NCI-H146 (cell line): ENCODE measurements at regions not wholly inside any gene's neighbourhood (a gene's known extent, or its start where the extent isn't known, plus 50 kb on each side); places are given as distances from the start of the nearest gene placed in this dataset.
"Not testable (repeated sequence)": the region's sequence is repeated elsewhere in the genome, so short reads cannot be mapped to it uniquely, and the experiment has no call there.

Experiments used
- DNase-seq: peaks from one replicate; lab custom pipeline; 2025; lab: John Stamatoyannopoulos, UW

DNA sequence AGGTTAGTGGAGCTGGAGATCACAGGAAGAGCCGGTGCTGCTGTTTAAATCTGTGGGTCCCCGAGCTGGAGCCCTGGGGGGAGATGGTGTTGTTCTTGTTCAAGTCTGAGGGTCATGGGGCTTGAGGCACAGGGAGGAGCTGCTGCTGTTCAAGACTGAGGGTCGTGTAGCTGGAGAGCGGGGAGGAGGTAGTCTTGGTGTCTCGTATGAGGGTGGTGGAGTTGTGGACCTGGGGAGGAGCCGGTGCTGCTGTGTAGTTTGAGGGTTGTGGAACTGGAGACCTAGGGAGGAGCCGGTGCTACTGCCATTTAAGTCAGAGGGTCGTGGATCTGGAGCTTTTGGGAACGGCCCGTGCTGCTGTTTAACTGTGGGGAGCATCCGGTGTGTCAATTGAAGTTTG lies 112.2 kb upstream of the SULF2 start:
- no peak for DNase-seq

DNA sequence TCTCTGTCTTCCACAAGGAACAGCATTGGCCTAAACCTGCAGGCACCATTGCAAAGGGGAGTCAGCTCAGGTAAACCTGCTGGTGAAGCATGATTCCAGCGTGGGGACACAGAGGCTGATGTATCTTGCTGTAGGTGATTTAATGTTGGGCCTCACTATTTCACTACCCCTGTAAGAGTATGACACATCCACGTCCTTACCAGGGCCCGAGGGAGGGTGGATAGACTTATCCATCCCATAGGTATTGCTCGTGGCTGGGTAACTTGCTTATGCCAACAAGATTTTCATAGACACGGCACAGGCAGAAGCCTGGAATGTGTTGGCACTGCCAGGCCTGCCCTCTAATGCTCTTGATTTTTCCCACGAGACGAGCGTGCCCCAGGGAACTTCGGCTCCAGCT lies 107.4 kb upstream of the SULF2 start:
- not testable (repeated sequence) for DNase-seq

DNA sequence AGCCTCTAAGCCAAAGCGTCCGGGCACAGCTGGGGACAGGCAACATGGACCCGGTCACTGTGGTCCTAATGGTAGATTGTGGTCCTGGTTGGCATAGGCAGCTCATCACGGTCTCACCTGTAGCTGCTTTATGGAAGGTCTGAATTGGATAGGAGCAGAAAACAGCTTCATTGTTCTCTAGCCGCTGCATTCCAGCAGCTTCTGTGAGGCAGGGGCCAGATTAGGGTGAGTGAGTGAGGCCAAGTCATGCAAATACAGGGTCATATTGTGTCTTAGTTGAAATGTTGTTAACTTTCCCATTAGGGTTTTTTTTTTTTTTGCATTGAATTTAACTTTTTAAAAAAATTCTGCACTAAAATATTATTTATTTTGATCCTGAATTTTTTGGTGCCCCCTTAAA lies 105.4 kb upstream of the SULF2 start:
- DNase-seq: not testable (repeated sequence)

DNA sequence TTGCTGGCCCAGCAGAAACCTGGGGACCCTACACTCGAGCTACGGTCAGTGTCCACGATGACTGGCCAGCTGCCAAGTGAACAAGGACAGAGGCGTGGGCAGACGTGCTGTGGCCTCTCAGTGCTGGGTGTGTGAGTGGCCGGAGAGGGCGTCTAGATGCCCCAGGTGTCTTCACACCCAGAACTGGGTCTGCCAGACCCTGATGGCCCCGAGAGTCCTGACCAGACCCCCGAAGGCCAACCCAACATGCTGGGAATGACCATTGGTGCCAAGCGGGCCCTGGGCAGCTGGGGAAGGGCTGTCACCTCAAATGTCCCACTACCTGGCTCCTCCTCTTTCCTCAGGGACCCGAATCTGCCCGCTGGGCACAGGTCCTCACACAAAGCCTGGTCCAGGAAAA lies 104.5 kb upstream of the SULF2 start:
- DNase-seq: not testable (repeated sequence)

DNA sequence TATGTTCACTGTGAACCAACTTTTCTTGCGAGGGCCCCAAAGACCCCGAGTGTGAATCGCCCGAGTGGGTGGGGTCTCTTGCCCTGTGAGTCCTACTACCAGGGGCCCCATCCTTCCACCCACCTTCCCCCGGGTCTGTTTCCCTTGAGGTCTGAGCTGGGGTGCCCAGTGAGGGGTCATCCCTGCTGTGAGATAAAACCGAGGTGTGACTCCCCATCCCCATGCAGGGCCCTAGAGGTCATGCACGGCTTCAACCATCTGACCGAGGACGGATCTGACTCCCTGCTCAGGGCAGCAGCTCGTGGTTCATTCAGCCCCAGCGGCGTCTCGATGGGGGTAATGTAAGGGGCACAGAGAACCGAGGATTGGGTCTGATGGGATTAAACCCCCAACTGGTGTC lies 103.1 kb upstream of the SULF2 start:
- DNase-seq: no peak

DNA sequence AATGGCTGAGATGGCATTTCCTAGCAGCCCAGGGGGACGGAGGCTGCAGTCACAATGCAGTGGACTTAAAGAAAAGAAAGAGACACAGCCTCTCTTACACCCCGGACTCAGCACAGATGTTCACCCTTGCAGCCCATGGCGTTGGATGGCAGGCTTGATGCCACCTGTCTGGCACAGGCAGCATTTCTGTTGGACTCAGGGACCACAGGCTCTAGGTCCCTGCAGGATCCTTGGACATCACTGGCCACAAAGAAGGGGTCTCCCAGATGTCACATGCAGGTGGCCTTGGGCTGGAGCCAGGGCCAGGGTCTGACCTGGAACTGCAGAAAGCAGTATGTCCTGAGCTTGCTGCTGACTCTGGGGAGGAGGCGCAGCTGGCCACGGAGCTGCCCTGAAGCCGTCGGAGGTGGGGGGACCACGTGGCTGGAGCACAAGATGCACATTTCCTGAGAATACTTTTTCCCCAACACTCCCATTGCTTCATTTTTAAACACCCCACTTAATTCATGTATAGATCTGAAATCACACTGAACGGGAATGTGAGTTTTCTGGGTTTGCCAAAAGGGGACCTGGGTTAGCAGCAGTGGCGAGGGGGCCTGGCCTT lies 102.3 kb upstream of the SULF2 start:
- no peak for DNase-seq

DNA sequence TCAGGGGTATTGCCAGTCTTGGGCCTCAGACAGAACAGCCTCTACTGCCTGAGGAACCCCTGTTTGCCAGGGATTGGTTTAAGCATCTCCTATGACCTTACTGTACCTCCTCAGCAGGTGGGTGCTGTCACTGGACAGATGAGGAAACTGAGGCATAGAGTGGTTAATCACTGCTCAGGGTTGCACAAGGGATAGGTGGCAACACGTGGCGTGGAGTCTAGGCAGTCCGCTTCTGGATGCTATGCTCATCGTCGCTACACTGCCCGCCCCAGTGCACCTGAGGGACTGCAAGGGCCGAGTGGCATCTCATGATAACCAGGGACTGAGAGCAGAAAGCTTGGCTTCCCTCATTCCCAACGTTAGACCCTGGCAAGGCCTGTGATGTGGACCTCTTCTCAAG lies 101.8 kb upstream of the SULF2 start:
- DNase-seq: no peak

DNA sequence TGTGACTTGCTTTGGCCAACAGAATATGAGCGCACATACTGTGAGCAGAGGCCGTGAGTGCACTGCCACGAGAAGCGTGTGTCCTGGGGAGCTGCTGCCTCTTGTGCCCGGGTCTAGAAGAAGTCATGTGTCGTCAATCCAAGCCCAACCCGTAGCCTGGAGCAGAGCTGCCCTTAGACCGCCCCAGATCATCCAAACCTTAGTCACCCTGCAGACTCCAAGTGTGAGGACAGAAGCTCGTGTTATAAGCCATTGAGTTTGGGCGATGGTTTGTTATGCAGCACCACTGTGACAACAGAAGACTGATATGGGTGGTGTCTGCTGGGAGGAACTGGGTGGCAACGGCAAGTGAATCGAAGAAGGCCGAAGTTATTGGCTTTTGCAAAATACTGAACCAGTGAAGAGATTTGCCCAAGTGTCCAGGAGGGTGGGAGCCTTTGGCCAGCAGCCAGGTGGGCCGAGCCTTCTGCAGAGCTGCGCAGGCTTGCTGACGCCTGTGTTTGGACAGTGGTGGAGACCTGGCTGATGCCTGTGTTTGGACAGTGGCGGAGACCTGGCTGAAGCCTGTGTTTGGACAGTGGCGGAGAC lies 101.3 kb upstream of the SULF2 start:
- no peak for DNase-seq

DNA sequence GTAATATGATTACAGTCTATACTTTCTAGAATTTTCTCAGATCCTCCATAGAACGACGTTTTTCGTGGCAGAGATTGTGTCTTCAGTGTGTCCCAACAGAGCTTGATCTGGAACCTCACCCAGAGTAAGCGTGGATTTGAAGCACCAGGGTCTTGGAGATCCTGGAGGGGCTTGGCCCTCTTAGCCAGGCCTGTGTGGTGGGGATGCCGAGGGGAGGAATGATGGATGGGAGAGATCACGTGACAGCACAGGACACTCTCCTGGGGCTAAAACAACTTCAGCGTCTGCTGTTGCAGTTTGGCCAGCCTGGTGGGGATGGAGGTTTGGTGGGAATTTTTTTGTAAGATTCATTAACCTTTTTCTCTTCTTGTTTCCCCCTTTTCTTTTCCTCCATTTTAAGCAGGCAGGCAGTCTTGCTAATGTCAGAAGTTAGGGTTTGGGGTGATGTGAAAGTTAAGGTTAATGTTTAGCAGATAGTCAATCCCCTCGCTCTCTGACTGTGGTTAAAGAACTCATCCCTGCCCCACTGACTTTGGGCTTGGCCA lies 100.7 kb upstream of the SULF2 start:
- DNase-seq: no peak

DNA sequence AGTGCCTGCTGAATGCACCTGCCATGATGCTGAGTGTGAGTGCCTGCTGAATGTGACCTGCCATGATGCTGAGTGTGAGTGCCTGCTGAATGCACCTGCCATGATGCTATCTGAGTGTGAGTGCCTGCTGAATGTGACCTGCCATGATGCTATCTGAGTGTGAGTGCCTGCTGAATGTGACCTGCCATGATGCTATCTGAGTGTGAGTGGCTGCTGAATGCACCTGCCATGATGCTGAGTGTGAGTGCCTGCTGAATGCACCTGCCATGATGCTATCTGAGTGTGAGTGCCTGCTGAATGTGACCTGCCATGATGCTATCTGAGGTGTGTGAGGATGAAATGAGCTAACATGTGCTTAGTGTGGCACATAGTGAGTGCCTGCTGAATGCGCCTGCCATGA lies 98.7 kb upstream of the SULF2 start:
- DNase-seq: not testable (repeated sequence)

DNA sequence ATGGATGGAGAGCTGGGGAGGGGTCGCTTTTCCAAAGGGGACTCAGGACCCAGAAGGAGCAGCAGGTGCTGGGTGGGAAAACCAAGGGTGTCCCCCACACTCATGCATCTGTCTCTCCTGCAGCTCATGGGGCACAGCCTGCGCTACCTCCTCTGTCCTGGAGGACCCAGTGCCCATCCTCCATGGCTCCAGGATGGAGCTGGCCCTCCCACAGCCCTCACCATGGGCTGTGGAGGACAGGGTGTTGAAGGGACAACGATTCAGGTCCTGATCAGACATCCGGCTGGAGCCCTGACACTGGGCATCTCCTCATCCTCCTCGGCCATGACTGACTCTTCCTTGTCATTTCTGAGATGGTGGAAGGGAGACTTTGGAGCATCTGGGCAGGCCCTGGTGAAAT lies 97.9 kb upstream of the SULF2 start:
- DNase-seq: no peak

DNA sequence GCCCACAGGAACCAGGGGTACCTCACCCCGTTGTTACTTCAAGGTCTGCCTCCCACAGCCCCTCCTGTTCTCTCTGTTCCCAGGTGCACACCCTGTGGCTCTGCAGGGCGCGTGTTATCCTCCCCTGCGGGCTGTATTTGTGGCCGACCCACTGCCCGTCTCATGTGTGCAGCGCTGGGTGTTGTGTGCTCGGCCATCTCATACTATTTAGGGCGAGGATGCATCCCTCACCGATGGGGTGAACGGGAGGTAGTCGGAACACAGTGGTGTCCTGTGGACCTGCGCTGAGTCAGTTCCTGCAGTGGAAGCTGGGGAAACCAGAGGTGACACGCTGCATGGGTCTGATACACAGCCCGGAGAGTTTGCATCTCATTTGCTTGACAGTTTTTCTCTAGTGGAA lies 94.5 kb upstream of the SULF2 start:
- no peak for DNase-seq

DNA sequence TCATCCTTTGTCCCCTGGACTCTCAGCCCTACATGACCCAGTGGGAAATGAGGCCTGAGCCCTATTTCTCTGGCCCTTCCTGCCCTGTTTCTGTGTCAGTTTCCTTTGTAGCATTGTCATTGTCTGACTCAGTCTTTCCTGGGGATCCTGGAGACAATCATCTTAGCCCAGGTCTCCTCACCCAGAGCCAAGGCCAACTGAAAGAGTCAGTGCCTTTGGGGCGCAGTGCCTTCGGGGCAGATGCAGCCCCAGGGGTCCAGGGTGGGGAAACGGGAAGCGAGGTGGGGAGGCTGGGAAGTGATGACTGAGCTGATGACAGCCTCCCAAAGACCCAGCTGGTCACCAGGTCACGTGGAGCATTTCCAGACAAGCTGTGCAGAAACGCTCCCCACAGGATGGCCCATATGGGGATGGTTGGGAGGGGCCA lies 93.3 kb upstream of the SULF2 start:
- no peak for DNase-seq

DNA sequence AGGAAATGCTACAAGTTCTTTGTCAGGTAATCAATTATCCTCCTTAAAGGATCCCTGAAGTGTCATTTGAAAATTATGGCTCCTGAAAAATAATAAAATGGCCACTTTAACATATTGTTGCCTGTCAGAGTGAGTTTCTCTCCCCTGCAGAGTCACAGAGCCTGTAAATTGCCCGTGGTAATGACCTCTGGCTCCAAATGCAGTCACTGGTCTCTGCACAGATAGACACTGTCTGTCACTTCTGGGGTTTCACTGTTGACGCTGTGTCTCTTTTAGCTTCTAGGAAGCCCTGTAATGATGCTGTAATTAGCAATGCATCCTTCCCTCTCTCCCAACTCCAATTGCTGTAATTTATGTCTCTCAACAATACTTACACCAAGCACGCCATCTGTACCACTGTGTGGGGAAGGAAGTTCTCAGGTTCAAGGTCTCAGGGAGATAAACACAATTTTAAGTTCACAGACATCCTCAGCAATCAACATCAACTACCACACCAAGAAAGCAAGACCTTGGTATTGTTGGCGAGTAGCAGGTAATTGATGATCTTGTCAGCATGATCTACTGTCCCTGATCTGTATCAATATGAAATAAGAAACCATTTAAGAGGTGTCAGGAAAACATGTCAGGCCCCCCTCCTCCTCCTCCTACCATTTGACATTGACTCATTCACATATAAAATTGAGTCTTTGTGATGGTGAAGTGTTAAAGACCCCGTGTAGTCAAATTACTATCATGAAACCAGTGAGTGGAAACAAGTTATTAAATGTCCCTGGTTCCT lies 91.2 kb upstream of the SULF2 start:
- DNase-seq: no peak

DNA sequence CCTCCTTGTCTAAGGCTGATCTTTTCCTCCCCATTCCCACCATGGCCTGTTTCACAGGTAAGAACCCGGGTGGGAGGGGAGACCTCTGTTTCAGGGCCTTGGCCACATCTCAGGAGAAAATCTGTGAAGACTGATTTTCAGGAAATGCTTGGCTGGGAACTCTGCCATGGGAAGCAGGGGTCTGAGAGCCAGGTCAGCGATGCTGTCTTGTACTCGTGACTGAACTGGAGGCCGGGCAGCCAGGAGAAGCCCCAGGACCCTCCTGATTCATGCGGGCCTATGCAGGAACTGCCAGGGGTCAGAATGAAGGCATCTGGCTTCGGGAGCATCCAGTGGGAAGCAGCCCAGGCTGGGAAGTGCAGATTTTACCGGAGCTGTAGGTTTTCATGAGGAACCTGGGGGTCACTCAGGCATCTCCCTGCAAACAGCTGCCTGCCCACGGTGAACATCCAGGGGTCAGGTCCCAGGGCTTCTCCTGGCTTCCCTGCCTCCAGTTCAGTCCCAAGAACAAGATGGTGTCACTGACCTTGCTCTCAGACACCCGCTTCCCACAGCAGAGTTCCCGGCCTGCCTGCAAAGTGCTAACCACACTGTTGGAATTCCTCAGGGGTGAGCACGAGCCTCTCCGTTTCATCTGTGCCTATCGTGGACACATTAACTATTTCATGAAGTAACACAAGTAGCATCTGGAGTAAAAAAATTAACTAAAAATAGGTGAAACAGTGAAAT lies 90.2 kb upstream of the SULF2 start:
- no peak for DNase-seq

DNA sequence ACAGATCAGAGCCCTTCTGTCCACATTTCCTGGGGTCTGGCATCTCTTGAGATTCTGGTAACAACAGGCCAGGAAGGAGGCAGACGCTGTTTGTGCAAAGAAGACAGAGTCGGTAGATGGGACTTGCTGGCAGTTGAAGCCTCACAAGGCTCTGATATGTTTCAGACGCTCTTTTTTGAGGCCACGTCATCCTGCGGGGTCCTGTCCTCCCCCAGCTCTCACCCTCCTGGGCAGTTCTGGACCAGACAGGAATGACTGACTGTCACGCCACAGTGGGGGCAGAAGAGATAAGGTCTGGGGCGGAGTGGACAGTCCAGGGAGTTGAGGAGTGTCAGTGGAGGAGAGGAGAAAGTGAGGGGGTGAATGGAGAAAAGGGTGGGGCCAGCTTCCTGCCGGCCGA lies 87.1 kb upstream of the SULF2 start:
- DNase-seq: no peak

DNA sequence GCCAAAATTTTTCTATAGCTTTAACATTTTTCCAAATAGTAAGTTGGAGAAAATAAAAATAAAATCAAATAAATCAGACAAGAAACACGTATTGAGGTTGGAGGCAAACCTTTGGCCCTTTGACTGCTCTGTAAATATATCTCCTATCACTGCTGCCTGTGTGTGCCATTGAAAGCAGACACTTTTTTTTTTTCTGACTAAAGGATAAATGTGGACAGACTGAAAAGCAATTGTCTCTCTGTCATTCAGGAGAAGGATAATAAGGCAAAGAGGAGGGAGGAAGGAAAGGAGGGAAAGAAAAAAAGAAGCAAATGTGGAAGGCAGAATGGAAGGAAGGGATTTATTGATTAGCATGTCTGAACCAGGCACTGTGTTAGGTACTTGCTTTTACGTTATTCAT lies 85.2 kb upstream of the SULF2 start:
- DNase-seq: no peak

DNA sequence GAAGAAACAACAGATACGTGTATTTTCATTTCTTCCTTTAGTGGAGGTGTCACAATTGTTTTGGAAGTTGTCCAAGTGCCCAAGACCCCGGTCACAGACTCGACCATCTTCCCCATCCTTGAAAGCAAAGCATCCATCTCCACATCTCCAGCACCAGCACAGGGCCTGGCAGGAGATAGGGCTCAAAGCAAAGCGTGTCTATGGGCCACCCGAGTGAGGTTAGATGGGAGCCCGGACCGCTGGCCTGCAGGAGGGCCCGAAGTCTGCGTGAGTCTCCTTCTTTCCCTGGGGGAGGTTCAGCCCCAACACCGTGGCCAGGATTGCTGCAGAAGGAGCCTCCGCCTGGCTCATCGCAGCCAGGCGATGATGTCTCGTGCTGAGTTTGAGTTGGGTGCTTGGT lies 83.5 kb upstream of the SULF2 start:
- DNase-seq: no peak

DNA sequence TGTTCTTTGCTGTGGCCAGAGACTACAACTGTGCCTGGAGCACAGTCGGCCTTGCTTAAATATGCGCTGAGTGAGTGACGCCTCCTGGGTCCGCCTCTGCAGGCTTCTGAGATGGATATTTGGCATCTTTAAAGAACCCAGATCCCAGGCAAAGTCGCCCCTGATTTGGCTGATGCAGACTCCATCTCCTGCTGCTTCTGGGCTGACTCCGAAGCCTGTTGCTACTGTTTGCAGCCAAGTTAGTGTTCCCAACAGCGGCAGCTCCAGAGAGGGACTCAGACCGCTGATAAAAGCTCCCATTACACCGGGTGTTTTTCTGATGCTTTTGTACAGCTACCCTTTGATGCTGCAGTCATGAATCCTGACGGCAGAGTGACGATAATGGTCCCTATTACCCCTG lies 83.0 kb upstream of the SULF2 start:
- DNase-seq: no peak

DNA sequence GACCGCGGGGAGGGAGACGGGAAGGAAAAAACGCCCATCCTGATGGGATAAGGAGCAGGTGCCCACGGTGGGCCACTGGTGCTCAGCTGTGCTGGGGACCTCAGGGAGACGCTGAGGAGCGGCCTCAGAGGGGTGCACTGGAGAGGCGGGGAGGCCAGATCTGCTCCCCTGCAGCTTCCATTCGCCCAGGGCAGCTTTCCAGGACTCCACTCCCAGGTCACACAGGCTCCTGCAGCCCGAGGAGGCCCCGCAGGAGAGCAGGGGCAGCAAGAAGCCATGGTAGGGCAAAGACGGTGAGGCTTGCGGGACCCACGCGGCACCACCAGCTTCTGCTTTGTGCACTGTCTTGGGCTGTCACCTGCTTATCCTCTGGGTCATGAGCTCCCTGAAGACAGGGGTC lies 82.5 kb upstream of the SULF2 start:
- DNase-seq: no peak

DNA sequence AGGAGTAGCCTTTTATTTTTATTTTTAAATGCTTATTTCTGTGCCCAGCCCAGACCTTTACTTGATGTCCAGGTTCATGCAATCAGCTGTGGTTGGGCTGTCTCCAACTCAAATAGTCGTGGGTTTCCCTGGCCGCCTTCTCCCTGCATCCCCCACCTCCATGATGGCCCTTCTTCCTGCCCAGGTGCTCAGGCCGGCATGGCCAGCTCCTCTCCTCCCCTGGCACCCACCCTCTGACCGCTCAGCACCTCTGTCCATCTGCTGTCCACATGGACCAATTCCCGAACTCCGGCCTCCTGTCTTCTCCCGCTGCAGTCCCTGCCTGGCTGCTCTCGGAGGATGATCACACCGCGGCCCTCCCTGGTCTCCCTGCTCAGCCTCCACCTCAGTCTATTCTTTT lies 81.2 kb upstream of the SULF2 start:
- DNase-seq: no peak

DNA sequence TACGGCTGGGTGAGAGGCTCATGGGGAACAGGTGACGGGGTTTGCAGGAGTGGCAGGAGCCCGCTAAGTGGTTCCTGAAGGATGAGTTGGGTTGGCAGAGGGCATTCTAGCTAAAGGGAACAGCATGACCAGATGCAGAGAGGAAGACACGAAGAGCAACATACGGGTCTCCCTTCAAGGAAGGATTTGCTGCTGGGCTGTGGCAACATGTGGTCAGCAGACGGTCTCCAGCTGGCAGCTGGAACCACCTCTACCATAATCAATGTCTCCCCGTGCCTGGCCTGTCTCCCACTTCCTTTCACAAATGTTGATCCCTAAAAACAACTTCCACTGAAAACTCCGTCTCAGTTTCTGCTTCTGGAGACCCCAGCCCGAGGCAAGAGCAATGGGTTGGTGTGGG lies 80.6 kb upstream of the SULF2 start:
- DNase-seq: no peak

DNA sequence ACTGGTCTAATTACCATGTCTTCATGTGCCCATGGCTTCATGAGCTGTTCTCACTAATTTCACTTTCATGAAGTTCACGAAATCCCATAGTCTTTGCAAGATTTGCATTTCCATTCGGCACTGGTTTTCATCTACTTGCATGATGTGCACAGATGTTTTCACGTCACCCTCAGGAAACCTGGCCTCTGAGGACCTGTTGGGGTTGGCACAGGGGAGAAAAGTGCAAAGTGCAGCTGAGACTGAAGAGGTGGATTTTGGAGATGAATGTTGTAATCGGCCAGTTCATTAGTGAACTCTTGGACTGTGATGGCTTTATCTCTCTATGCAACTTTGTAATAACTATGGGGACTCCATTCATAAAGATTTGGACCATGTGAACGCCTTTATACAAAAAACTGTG lies 80.2 kb upstream of the SULF2 start:
- no peak for DNase-seq
